ENCODE measurements at regions not wholly inside any gene's neighbourhood (a gene's known extent, or its start where the extent isn't known, plus 50 kb on each side); places are given as distances from the start of the nearest gene placed in this dataset.

GRCh38 chr10:36943544-36943943 is 181.9 kb upstream of the ANKRD30A start:
- TF ChIP-seq CTCF (IDR thresholded peaks at IDR 0.05) (no peak), POLR2AphosphoS5 (IDR thresholded peaks at IDR 0.05) (no peak), POLR2A (IDR thresholded peaks at IDR 0.05) (no peak)

All from upper lobe of left lung (tissue), 4 donors.